SK-N-MC (cell line): ENCODE measurements at regions not wholly inside any gene's neighbourhood (a gene's known extent, or its start where the extent isn't known, plus 50 kb on each side); places are given as distances from the start of the nearest gene placed in this dataset.
"Not testable (repeated sequence)": the region's sequence is repeated elsewhere in the genome, so short reads cannot be mapped to it uniquely, and the experiment has no call there.

Experiments used
- DNase-seq: peaks from one replicate; pipeline ENCODE4 v3.0.0-alpha.2; 2011; ENCODE audit warnings: low read depth, low spot score
- H3K27ac ChIP-seq: fragments of 200-600 bp; sonication (generic); 2 replicates; pipeline ENCODE4 v1.5.1; 2016; ENCODE audit warnings: mixed run types
- H3K36me3 ChIP-seq: fragments of 200-600 bp; sonication (generic); 2 replicates; pipeline ENCODE4 v1.6.1; 2017; ENCODE audit warnings: antibody characterized with exemption, low read length, mixed read lengths; ENCODE audit not compliant: insufficient read depth
- H3K4me3 ChIP-seq: fragments of 200-600 bp; sonication (generic); 2 replicates; pipeline ENCODE4 v1.5.1; 2016
- H3K9ac ChIP-seq: fragments of 200-600 bp; sonication (generic); 2 replicates; pipeline ENCODE4 v1.8.0; 2017; ENCODE audit warnings: mixed run types, mixed read lengths; ENCODE audit not compliant: insufficient read length
- H3K9me3 ChIP-seq: fragments of 200-600 bp; sonication (generic); 2 replicates; pipeline ENCODE4 v1.6.1; 2017; ENCODE audit warnings: low read depth, mild to moderate bottlenecking, antibody characterized with exemption, low read length, moderate library complexity, mixed read lengths
- EZH2 ChIP-seq: fragments of 200-600 bp; sonication (generic); IDR thresholded peaks from one replicate; pipeline ENCODE4 v1.6.1; 2017; ENCODE audit warnings: antibody characterized with exemption
- FOXP2 ChIP-seq: optimal IDR thresholded peaks from 2 replicates; pipeline ENCODE3; 2011; ENCODE audit warnings: mild to moderate bottlenecking, moderate library complexity; ENCODE audit not compliant: insufficient read depth; ENCODE audit errors: extremely low read length, control extremely low read depth
- POLR2AphosphoS5 ChIP-seq: IDR thresholded peaks from 2 replicates; pipeline ENCODE4 v1.6.1; 2012; ENCODE audit warnings: mild to moderate bottlenecking, low read depth, low read length, borderline replicate concordance

DNA sequence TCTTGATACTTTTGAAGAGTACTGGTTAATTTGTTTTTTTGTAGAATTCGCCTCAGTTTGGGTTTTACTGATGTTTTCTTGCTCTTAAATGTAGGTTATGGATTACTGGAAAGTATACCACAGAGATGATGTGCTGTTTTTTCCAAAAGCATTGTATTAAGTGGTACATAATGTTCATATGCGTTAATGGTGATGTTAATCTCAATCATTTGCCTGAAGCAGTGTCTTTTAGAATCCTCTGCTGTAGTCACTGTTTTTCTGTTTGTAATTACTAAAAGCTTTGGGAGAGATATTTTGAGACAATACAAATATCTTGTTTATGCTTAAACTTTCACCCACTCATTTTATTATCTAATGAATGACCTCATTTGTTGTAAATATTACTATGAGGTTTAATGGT, 163.4 kb upstream of the LRP1B start:
- Histone ChIP-seq H3K9me3 (no peaks in the 10 kb centered on the region; the same call in 1 of the 2 replicates), H3K27ac (no peak overlapping the region), H3K4me3 (no peak overlapping the region), H3K36me3 (no peaks in the 10 kb centered on the region), H3K9ac (no peak overlapping the region)
- no peak for TF ChIP-seq FOXP2
- TF ChIP-seq POLR2AphosphoS5, result no peak
- no peak for TF ChIP-seq EZH2
- DNase-seq, result no peak

DNA sequence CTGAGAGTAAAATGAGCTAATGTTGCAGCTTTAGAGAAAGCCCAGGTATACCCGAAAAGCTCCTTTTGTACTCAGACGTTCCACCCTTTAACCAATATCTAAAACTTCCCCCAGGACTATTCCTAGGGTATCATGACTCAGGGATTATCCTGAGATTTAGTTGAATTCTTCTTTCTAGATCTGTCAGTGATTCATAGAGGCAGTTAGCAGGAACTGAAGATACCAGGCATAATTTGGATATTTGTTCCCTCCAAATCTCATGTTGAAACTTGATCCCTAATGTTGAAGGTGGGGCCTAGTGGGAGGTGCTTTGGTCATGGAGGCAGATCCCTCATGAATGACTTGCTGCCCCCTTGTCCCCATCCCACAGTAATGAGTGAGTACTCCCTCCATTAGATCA, 161.2 kb upstream of the LRP1B start:
- H3K9me3 ChIP-seq, result no peaks in the 10 kb centered on the region; the same call in 1 of the 2 replicates
- no peak overlapping the region for H3K4me3 ChIP-seq
- no peaks in the 10 kb centered on the region for H3K36me3 ChIP-seq
- H3K9ac ChIP-seq, result no peak overlapping the region
- no peak overlapping the region for H3K27ac ChIP-seq
- TF ChIP-seq FOXP2 (no peak), EZH2 (no peak), POLR2AphosphoS5 (no peak)
- no peak for DNase-seq

DNA sequence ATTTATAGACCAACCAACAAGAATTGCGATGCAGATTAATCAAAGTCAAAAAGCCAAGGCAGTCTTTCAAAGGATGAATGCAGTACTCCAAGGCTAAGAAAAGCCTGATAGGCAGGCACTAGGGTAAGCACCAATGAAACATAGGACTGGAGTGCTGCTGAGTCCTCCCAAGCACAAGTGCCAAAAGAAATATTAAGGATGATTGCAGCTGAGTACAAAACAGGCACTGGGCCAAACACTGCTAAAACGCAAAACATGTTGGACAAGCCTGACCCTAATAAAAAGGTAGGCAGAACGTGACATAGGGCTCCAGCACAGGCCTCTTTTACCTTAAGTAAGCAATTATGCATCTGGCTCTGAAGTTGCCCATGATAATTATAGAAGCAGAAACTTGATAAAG, 160.1 kb upstream of the LRP1B start:
- no peaks in the 10 kb centered on the region for H3K36me3 ChIP-seq
- H3K9ac ChIP-seq, result no peak overlapping the region
- TF ChIP-seq POLR2AphosphoS5 (no peak), EZH2 (no peak), FOXP2 (no peak)
- no peak for DNase-seq
- H3K4me3 ChIP-seq, result no peak overlapping the region
- no peaks in the 10 kb centered on the region; the same call in 1 of the 2 replicates for H3K9me3 ChIP-seq
- H3K27ac ChIP-seq, result no peak overlapping the region

DNA sequence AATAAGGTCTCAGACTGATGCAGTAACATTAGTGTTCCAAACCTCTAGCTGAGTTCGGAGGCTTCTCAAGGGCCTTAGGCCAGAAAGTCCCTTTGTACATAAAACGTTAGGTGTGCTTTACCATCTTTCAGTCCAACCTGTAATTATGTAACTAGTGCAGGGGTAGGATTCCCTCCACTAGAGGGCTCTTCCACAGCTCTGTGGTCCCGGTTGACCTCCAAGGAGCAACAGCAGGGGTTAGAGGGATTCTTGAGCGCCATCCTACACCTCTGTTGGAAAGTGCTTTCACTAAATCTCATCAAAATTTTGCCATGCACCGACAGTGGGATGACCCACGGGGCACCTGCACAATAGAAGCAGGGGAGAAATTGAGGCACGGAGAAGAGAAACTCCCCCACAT, 155.8 kb upstream of the LRP1B start:
- H3K36me3 ChIP-seq, result no peaks in the 10 kb centered on the region
- no peak for TF ChIP-seq POLR2AphosphoS5
- TF ChIP-seq EZH2, result no peak
- no peak for TF ChIP-seq FOXP2
- no peak overlapping the region for H3K27ac ChIP-seq
- no peak overlapping the region for H3K9ac ChIP-seq
- H3K9me3 ChIP-seq, result no peaks in the 10 kb centered on the region
- no peak for DNase-seq
- no peak overlapping the region for H3K4me3 ChIP-seq

DNA sequence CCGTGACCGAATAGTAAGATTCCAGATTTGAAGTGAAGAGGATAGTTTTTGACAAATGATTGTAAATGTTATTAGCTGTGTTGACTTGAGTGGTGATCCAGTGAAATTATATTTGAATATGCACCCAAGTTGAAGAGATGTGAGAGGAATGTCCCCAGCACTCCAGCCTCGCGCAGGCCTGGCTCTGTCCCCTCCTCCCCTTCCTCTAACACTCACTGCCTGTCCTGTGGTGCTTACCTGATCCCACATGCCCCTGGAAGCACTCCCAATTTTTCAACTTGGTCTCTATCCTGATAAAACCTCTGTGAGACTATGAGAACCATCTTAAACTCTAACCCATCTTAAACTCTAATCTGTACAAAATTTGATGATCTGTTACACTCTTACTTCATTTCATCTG, 154.7 kb upstream of the LRP1B start:
- no peak overlapping the region for H3K9ac ChIP-seq
- TF ChIP-seq EZH2, result no peak
- no peak for TF ChIP-seq FOXP2
- no peak for TF ChIP-seq POLR2AphosphoS5
- H3K4me3 ChIP-seq, result no peak overlapping the region
- DNase-seq, result no peak
- no peak overlapping the region for H3K27ac ChIP-seq
- no peaks in the 10 kb centered on the region for H3K36me3 ChIP-seq
- H3K9me3 ChIP-seq, result no peaks in the 10 kb centered on the region

DNA sequence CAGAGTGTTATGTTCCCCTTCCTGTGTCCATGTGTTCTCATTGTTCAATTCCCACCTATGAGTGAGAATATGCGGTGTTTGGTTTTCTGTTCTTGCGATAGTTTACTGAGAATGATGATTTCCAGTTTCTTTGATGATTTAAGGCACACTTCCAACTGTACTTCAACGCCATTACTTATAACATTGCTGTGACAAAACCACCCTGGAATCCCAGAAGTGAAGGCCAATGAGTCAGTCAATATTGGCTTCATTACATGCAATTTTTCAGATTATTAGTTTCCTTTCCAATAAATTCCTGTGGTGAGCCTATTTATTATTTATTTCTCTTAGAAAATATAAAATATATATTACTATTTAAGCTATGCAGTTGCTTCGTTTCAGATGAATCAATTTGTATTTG, 153.5 kb upstream of the LRP1B start:
- DNase-seq, H3K27ac ChIP-seq, H3K36me3 ChIP-seq, H3K9me3 ChIP-seq, H3K4me3 ChIP-seq, H3K9ac ChIP-seq: not testable (repeated sequence)

DNA sequence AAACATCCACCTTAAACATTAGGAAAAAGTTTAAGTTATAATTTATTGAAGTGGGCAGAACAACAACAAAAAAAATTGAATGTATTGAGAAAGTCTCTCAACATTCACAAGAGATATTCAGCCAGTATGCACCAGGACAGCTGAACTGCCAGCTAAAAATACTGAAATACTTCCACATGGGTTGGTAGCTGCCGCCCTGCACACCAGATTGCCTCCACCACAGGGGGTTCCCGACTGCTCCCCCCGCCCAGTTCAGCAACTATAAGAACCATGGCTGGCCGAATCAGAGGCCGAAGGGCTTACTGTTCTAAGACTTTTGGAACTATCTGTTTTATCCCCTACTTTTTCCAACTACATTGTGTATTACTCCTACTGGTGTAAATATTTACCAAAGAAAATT, 150.0 kb upstream of the LRP1B start:
- Histone ChIP-seq H3K36me3 (no peaks in the 10 kb centered on the region), H3K9me3 (no peaks in the 10 kb centered on the region), H3K9ac (no peak overlapping the region), H3K4me3 (no peak overlapping the region), H3K27ac (no peak overlapping the region)
- TF ChIP-seq FOXP2, result no peak
- DNase-seq, result no peak

DNA sequence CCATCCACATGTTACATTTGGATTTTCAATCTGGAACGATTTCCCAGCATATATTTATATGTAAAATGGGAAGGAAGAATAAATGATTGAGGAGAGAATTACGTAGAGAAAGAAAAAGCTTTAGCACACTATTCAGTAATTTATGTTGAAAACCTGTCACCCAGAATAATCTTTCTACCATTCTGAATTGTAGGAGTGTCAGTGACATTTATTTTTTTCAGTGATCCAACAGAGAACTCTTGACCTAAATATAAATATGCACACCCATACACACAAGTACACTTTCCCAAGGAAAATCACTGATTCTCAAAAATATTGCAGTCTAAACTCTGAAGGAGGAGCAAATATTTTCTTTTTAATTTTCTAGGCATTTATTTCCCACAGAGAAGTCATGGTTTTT, 140.2 kb upstream of the LRP1B start:
- no peak overlapping the region for H3K4me3 ChIP-seq
- TF ChIP-seq FOXP2 (no peak), EZH2 (no peak), POLR2AphosphoS5 (no peak)
- no peak overlapping the region for H3K27ac ChIP-seq
- DNase-seq, result no peak
- no peaks in the 10 kb centered on the region for H3K9me3 ChIP-seq
- H3K9ac ChIP-seq, result no peak overlapping the region
- no peaks in the 10 kb centered on the region for H3K36me3 ChIP-seq

DNA sequence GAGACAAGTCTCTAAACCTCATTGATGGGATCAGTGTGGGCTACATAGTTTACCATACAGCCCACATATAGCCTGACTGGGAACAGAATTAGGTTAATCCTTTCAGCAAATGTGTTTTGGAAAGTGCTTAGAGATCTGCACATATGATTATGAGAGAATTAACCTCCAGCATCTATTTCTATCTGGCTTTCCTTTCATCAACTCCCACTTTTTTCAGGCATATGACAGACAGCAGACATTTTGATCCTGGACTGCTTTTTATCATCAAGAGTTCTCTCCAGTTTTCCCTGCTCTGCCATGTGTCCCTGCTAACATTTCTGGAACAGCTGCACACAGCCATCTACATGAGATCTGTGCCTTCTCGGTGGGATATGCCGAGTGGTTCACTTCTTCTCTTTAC, 139.5 kb upstream of the LRP1B start:
- no peak for DNase-seq
- no peaks in the 10 kb centered on the region for H3K36me3 ChIP-seq
- no peaks in the 10 kb centered on the region for H3K9me3 ChIP-seq
- H3K27ac ChIP-seq, result no peak overlapping the region
- H3K9ac ChIP-seq, result no peak overlapping the region
- no peak overlapping the region for H3K4me3 ChIP-seq
- no peak for TF ChIP-seq FOXP2
- TF ChIP-seq POLR2AphosphoS5, result no peak
- no peak for TF ChIP-seq EZH2
